ENCODE measurements at regions not wholly inside any gene's neighbourhood (a gene's known extent, or its start where the extent isn't known, plus 50 kb on each side); places are given as distances from the start of the nearest gene placed in this dataset.

DNA sequence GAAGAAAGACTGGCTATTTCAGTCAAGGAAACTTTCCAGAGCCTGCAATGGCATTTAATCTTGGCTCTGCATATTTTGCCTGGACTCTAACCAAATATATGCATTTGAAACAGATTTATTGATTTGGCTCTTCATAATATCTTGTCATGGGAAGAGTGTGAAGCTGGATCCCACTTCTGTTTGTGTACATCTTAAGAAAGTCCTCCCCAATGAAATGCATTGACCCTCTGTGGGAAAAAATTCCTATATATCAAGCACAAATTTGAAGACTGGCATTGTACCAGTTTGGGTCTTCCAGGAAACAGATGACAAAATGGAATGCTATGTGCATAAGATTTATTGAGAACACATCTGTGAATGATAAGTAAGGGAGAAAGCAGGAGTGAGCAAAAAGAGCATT, 897.3 kb upstream of the TENM3 start:
- no peak for DNase-seq (ENCODE audit: low read depth in 2 of 2)

DNA sequence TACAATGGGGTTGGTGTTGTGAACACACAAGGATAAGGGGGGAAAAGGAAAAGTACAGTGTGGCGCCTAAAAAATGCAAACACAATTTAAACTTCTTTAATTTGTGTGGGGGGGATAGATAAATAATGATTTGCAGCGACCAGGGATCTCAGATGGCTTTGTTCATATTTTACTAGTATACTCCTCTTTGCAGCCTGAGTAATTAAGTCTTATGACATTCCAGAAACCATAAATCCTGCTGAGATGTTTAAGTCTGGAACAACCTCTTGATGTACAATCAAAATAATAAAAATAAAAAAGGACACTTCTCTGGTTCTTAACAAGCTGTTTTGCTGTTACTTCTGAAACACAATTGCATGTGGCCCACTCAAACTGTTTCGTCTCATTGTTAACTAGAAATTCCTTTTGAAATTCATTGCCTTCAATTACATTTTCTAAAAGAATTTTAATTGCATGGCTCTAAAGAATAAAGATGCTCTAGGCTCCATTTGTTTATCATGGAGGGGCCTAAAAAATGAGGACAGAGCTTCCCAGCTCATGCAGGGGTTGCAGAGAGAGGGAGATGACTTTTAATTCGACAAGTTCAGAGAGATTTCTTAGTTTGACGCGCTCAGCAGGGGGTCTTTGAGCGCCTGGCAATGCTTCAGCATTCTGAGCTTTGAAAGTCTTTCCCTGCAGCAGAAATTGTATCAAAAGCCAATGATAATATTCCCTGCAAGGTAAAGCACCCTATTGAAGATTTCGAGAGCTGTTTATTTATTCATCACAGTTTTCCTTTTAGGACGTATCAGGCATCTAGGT, 892.4 kb upstream of the TENM3 start:
- no peak for DNase-seq (ENCODE audit: low read depth in 2 of 2)

DNA sequence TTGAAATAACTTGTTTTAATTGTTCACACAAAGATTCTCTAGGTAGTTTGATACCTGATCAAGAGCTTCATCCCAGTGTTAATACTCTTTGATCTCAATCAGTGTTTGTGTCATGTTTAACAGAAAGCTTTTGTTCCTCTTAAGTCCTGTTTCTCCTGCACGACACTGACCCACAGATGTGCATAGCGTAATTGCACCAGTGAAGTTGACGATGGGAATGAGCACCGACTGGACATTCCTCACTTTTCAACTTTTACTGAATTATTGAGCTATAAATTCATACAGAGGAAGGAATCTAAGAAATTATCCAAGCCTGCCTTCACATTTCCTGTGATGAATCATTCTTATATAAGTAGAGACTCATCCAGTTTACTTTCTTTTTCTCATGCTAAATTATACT, 878.7 kb upstream of the TENM3 start:
- DNase-seq (ENCODE audit: low read depth in 2 of 2), result no peak

GRCh38 chr4:181365671-181366070, 877.5 kb upstream of the TENM3 start:
- no peak for DNase-seq (ENCODE audit: low read depth in 2 of 2)

DNA sequence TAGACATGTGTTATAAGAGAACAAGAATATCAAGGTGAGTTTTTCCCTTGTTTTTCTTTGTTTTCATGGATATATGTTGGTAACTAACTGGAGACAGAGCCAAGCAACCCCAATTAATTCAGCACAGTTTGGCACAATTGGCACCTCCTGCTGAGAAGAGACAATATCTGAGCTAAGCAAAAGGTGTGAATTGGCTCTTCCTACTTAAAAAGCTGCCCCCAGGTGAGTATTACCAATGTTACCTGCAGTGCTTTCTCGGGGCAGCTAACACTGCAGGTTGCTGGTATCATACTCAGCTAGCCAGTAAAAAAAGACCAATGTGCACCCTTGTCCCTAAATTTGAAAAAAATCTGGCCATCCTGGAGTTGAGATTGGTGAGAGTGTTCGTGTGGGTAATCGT, 871.2 kb upstream of the TENM3 start:
- DNase-seq (ENCODE audit: low read depth in 2 of 2), result no peak

GRCh38 chr4:181376058-181376457, 867.1 kb upstream of the TENM3 start:
- DNase-seq (ENCODE audit: low read depth in 2 of 2), result no peak

DNA sequence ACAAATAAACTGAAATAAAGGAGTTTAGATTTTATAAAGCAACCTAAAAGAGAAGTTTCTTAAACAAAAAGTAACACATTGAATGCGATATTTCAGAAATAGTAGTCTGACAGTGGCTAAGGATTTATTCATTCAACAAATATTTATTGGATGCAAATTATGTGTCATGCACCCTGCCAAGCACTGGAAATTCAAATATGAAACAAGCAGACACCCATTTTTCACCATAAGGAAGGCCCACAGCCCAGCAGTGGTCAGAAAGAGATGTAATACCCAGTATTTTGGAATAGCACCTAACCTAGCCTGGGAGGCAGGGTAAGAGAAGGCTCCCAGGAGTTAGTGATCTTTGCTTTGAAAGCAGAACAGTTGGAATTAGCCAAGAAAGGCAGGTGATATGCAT, 855.1 kb upstream of the TENM3 start:
- DNase-seq (ENCODE audit: low read depth in 2 of 2), result no peak

GRCh38 chr4:181416966-181417365, 826.2 kb upstream of the TENM3 start:
- DNase-seq (ENCODE audit: low read depth in 2 of 2), result no peak

- DNase-seq (ENCODE audit: low read depth in 2 of 2), result no peak
Measured at GRCh38 chr4:181418496-181418895, 824.7 kb upstream of the TENM3 start.

GRCh38 chr4:181420950-181421349, 822.3 kb upstream of the TENM3 start:
- DNase-seq (ENCODE audit: low read depth in 2 of 2), result no peak

DNA sequence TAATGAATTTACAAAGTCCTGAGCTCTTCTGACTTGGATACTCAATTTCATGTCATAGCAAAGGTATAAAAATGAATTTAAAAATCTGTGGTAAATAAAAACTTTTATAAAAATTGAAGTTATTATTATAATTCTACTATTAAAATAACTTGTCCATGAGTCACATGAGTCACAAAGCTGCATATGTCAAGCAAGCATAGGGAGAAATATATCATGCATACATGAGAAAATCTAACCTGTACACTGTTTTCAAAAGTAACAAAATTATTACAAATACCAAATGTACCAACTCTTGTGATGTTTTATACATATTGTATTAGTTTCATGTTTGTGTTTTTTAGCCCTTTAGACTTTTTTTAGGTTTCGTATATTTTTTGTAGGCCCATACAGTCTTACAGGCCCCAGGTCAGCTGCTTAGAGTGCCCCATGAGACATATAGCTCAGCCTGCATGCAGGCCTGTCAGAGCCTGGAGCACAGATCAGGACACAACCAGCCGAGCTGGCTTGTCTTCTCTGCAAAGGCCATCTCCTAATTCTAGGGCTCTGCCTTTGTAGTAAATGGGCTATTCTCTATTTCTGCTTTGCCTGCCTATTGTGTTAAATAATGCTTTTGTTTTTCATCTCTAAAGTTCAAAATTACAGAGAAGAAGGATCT, 818.7 kb upstream of the TENM3 start:
- DNase-seq (ENCODE audit: low read depth in 2 of 2), result no peak

- DNase-seq (ENCODE audit: low read depth in 2 of 2), result no peak
Measured at GRCh38 chr4:181427076-181427475, 816.1 kb upstream of the TENM3 start.

DNA sequence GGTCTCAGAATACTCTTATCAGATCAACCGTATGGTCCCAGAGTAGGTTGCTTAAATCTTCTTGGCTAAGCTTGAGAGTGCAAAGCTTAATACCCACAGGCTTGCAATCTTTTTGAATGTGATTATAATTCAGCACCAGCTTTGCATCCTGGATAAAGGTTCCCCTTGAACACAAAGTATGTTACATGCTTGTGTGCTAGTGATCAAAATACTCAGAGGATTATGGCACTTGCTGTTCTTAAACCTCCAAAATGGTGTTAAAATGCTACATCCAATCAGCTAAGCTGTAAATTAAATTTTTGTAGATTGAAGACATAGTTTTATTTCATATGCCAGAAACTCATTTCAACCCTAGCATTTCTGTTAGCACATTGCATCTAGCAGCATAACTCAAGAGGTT, 812.2 kb upstream of the TENM3 start:
- no peak for DNase-seq (ENCODE audit: low read depth in 2 of 2)

- no peak for DNase-seq (ENCODE audit: low read depth in 2 of 2)
Measured at GRCh38 chr4:181431661-181432060, 811.5 kb upstream of the TENM3 start.

DNA sequence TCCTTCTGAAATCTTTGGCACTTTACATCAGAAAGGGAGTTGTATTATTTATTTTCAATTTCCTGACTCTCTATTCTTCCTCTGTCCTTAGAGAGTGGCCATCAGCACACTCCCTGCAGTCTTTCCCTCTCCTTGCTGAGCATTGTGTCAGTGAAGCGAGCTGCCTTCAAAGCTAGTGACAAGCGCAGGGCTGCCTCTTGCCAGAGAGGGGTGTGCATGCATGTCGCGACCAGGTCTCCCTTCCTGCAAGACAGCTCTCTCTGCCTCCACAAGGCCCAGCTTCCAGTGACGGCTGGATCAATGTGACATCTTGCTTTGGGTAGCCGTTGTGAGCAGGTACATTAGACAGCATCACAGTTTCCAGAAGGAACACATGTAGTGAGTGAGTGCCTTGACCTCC, 810.9 kb upstream of the TENM3 start:
- no peak for DNase-seq (ENCODE audit: low read depth in 2 of 2)

DNA sequence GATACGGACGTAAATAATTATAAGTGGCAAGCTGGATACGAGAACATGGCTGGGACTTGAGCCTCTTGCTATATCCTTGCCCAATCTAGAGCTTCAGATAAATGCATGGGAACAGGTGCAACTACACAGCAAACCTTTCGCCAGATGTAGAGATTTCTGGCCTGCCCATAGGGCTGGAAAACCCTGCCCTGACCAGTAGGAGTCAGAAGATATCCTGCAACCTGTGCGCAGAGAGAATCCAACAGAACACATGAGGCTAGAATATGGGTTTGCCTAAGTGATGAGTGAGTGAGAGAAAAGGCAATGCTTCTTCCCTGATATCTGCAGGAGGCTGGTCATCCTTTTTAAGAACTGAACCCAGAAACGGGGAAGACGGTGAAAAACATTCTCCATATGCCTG, 805.3 kb upstream of the TENM3 start:
- no peak for DNase-seq (ENCODE audit: low read depth in 2 of 2)

GRCh38 chr4:181438641-181439040, 804.6 kb upstream of the TENM3 start:
- DNase-seq (ENCODE audit: low read depth in 2 of 2), result no peak

GRCh38 chr4:181443021-181443420, 800.2 kb upstream of the TENM3 start:
- no peak for DNase-seq (ENCODE audit: low read depth in 2 of 2)

DNA sequence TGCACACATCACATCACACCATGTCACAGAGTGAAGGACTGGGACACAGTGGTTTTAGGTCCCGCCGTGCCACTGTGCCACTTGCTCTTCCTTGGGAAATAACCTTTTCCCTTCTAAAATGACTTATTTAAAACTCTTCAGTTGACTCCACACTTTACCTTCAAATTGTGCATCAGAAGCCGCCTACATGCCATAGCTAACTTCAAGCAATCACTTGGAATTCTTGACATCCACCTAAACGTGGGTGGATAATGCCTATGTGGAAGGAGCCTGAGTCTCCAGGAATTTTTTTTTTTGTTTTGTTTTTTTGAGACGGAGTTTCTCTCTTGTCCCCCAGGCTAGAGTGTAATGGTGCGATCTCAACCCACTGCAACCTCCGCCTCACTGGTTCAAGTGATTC, 777.4 kb upstream of the TENM3 start:
- DNase-seq (ENCODE audit: low read depth in 2 of 2), result no peak

- DNase-seq (ENCODE audit: low read depth in 2 of 2), result no peak
Measured at GRCh38 chr4:181468451-181468850, 774.8 kb upstream of the TENM3 start.

GRCh38 chr4:181470306-181470705, 772.9 kb upstream of the TENM3 start:
- DNase-seq (ENCODE audit: low read depth in 2 of 2), result no peak

DNA sequence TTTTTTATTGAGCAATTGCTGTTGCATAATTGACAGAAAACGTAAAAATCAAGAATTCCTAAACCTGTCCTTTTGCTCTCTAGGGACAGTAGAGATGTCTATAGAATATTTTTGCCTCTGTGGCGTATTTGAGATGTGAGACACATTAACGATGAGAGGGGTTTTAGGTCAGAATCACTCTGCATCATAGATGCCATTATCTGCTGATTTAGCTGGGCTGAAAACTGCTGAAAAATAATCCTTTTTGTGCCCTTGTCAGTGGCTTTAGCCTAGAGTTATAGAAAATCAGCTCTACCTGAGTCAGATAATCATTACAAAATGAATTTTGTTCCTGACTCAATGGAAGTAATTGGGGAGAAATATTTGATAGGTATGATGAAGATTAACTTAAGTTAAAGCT, 767.8 kb upstream of the TENM3 start:
- no peak for DNase-seq (ENCODE audit: low read depth in 2 of 2)

DNA sequence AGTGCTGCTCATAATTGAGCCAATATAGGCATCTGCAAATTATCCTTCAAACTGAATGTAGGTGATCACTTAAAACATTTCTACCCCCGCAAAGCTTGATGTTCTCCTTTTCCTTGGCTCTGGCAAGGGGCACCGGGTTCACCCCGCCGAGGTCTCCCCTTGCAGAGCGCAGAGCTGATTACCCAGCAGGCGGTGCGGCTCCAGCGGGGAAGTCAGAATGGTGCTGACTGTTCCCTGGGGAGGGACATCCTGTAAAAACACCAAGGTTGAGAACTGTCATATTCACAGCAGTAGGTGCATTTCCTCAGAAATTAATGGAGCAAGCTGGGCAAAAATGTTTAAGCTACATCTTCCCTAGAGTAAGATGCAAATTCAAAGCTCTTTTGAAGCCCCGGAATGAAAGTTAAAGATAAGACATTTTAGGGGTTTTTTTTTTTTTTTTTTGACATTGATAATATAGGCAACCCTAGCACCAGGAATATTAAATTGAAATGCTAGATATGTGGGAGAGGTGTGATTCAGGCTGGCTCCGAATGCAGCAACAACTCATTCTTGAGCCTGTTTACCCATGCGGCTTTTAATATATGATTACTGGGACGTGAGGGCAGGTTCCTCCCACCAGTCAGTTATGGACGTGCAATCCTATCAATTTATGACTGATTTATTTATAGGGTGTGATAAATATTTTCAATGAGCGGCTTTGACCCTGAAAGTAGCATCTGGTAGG, 767.3 kb upstream of the TENM3 start:
- no peak for DNase-seq (ENCODE audit: low read depth in 2 of 2)

Measured in stimulated activated CD4-positive, alpha-beta T cell treated with anti-CD3 and anti-CD28 coated beads, Interleukin-1b, Interleukin-23, amount 100 ng/mL, for 4 hours (primary cell).